Endothelial cell of hepatic sinusoid (primary cell): ENCODE measurements at regions not wholly inside any gene's neighbourhood (a gene's known extent, or its start where the extent isn't known, plus 50 kb on each side); places are given as distances from the start of the nearest gene placed in this dataset.
"Not testable (repeated sequence)": the region's sequence is repeated elsewhere in the genome, so short reads cannot be mapped to it uniquely, and the experiment has no call there.

Experiments
- in situ Hi-C: cut with HindIII; loops from 2 replicates; pipeline ENCODE4 v1.10.0; 2017; ENCODE audit warnings: low sequenced_read_pairs

DNA sequence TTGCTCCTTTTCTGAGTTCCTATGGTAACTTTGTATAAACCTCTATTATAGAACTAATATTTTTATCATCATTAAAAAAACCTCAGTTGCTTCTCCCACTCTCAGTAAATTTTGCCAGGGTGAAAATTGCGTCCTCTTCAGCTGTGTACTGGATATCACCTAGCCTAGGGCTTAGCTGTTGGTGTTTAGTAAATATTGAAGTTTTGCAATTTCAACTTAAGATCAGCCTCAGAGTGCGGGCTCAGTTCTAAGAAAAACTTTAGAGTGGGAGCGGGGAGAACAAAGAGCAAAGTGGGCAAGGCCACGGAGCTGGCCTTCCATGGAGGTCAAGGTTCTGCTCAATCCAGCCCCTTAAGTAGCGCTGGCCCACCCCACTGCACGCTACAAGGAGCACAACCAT lies 488.3 kb upstream of the SPRED2 start:
- in situ Hi-C loops, result no loop called here

GRCh38 chr2:65919550-65920188 lies 487.3 kb upstream of the SPRED2 start:
- in situ Hi-C loops, result no loop called here

GRCh38 chr2:65918760-65919187 lies 486.4 kb upstream of the SPRED2 start:
- in situ Hi-C loops, result no loop called here

DNA sequence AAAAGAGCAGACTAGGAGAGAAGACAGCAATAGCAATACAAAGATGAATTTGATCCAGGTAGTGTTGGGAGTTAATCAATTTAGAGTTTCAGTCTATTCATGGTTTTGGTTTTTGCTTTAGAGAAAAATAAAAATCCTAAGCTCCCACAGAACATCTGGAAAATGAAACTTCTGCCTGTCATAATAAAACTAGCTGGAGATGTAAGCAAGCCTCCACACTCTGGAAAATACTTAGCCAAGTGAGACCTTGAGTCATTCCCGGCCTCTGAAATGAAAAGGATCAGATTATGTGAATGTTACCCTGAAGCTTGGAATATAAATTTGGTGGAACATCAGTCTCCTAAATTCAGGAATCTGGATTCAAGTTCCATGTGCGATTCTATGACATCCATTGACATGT lies 485.6 kb upstream of the SPRED2 start:
- in situ Hi-C loops, result no loop called here

DNA sequence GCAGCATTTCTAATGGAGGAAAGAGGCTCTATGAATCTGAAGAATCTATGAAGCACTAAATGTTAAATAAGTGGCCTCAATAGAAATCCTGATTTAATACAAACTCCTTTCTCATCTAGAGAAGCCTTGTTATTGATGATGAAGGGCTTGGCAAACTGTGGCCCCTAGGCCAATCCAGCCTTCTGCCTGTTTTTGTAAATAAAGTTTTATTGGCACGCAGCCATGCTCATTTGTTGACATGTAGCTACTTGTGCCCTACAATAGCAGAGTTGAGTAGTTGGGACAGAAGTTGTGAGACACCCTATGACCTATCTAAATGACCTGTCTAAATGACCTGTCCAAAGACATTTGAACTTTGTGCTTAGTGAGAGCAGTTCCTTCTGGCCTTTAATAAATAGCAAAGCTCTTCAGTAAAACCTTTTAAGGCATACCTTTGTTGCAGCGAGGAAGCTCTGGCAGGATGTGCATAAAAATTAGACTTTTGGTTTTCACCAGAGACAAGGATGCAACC lies 484.4 kb upstream of the SPRED2 start:
- in situ Hi-C loops, result no loop called here

DNA sequence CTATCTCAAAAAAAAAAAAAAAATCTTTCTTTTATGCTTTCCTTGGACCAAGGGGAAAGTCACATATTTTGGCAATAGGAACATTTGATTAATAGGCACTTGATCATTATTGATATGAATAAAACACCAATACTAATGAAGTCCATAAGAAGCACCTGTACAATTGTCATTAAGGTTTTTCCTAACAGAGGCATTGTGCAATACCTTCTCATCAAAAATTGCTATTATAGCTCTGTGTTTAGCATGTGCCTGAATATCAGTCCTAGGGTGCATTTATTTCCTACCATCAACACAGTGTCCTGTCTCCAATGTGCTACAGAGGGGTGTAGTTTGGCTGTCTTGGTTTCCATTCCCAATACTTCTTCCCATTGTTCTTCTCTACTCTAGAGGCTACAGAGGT lies 483.8 kb upstream of the SPRED2 start:
- in situ Hi-C loops, result no loop called here

DNA sequence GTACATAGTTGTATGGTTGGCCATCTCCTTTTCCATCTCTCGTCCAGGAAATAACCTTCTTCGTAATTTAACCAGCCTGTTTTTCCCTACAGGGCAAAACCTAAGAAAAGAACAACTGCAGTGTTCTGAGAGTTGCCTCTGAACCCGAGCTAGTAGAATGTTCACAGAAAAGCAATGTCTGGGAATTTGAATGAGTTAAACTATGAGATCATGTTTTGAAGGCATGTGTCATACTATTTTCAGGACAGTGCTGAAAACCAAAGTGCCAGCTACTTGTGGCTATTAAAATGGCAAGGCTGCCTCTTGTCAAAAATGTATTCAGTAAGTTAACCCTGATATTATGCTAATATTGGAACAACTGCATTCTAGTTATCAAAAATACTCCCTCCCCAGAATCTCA lies 482.9 kb upstream of the SPRED2 start:
- in situ Hi-C loops, result no loop called here

GRCh38 chr2:65914244-65914786 lies 481.9 kb upstream of the SPRED2 start:
- in situ Hi-C loops, result no loop called here

DNA sequence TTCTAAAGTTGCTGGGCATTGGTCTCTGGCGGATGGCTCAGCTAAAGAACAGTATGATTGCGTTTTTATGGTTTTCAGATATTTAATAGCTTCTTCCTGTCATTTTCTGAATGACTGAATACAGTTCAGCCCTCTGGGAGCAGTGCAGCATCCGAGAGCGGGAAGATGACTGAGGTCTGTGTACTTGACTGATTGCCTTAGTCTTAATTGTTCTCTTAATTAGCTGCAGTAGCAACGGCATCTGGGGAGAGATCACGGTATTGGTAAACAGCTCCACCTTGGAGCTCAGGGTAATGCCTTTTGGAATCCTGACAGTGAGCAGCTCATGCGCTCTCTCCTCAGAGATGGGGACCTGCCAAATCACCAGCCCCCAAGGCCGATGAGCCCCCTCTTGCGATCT lies 481.4 kb upstream of the SPRED2 start:
- in situ Hi-C loops, result no loop called here

DNA sequence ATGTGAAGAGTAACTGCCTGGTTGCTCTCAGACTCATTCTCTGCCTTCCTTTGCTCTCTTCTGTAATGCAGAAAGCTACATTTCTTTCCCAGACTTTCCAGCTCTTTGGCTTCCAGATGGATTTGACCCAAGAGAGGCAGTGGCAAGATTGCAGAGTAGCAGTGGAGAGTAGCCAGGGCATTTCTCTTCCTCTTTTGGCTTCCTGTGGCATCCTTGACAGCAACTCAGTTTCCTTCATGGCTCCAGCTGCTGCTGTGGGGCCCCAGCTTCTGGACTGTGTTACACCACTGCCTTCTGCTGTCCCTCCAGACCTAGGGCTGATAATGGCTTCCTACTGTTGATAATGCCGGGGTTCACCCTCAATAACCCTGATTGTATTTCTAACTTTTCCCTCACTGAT lies 469.4 kb upstream of the SPRED2 start:
- in situ Hi-C loops, result no loop called here

DNA sequence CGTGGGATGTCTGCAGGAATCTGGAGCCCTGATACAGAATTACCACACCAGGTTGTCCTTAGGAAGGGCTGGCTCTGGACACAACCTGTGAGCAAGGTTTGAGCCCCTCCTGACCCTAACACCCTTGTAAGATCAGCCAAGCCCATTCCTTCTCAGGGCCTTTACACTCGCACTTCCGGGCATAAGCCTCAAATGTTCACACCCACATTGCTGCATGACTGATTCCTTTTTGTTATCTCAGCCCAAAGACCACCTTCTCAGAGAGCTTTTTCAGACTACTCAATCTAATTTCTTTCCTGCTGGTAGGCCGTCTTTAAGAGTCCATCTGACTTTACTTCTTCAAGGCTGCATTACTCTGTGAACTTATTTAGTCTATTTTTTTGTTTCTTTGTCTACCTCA lies 464.0 kb upstream of the SPRED2 start:
- in situ Hi-C loops, result no loop called here

- in situ Hi-C loops, result not testable (repeated sequence)
Observed at GRCh38 chr2:65890131-65890530, 457.7 kb upstream of the SPRED2 start.

DNA sequence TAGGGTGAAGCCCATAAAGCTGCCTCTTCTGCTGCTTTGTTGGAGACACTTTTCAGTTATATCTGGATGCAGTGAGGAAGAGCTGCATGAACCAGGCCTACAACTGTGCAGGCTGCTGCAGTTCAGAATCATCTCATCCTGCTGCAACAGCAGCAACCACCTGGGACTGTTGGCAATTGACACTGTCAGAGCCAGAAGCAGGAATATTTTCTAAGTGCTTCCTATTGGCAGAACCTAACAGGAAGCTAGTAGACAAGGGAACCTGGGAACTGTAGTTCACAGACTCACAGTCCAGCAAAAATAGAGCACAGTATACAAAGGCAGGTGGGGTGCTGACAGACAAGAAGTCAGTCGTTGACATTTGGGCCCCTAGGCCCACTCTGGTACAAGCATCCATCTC lies 452.9 kb upstream of the SPRED2 start:
- in situ Hi-C loops, result no loop called here

DNA sequence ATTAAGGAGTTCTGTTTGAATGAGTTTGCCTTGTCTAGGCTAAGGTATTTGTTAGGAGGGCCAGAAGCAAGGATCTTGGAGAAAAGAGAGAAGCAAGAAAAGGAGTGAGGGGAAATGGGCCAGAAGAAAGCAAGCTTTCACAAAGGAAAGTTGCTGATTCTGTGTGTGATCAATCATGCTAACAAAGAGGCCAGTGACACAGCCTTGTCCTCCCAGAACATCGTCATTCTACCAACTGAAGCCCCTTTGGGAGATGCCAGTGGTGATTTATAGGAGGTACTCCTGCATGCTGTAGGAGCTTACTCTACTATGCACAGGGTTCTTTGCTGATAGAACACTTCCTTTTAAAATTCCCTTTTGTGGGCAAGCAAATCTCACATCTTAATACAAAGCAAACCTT lies 449.2 kb upstream of the SPRED2 start:
- in situ Hi-C loops, result no loop called here

- in situ Hi-C loops, result no loop called here
Observed at GRCh38 chr2:65880436-65880835, 448.0 kb upstream of the SPRED2 start.

- in situ Hi-C loops, result no loop called here
Observed at GRCh38 chr2:65878011-65878340, 445.6 kb upstream of the SPRED2 start.

GRCh38 chr2:65877331-65878010 lies 445.1 kb upstream of the SPRED2 start:
- in situ Hi-C loops, result no loop called here

GRCh38 chr2:65876114-65876513 lies 443.7 kb upstream of the SPRED2 start:
- in situ Hi-C loops, result no loop called here

DNA sequence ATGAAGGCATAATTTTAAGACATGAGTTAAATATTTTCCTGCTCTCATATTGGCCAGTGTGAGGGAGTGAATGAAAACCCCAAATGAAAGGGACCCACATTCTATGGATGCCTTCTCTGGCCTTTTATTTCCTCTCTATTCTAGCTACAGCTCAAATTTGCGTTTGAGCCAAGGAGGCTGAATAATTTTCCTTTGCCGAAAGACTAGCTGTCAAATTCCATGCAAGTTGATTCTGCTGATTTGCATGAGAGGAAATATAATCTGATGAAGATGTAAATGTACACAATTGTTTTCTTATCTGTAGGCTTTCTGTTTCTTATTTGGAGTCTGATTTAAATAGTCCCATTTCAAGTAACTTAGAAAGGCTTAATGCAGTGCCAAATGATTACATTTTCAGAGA lies 438.4 kb upstream of the SPRED2 start:
- in situ Hi-C loops, result no loop called here

- in situ Hi-C loops, result no loop called here
Observed at GRCh38 chr2:65869296-65869695, 436.9 kb upstream of the SPRED2 start.

DNA sequence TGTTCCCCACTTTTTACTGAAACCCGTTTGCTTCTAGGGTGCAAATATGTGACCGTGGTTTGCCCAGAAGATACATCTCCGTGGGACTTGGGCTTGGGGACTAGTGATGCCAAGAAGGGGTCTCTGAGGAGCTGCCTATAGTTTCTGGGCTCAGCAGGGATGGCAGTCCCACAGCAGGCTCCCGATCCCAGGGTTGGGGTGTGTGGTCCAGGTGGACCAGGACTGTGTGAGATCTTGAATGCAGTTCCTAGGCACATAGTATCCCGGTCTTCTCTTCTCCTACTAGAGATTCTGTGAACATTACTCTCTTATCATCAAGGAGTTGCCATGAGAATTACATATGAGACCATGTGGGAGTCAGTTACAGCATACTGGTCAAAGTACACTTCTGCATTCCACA lies 435.8 kb upstream of the SPRED2 start:
- in situ Hi-C loops, result no loop called here

GRCh38 chr2:65867446-65867845 lies 435.0 kb upstream of the SPRED2 start:
- in situ Hi-C loops, result no loop called here

- in situ Hi-C loops, result no loop called here
Observed at GRCh38 chr2:65866148-65866547, 433.7 kb upstream of the SPRED2 start.
